CD8-positive, alpha-beta memory T cell (primary cell): ENCODE measurements at regions not wholly inside any gene's neighbourhood (a gene's known extent, or its start where the extent isn't known, plus 50 kb on each side); places are given as distances from the start of the nearest gene placed in this dataset.
"Not testable (repeated sequence)": the region's sequence is repeated elsewhere in the genome, so short reads cannot be mapped to it uniquely, and the experiment has no call there.

ENCODE experiments used
- CTCF ChIA-PET: fragments of 350-600 bp; sonication (Branson Sonifier 250); formaldehyde crosslinking; loops from one replicate; lab custom pipeline; 2021; ENCODE audit warnings: antibody characterized with exemption; lab: Charles Lee
- POLR2A ChIA-PET: fragments of 350-600 bp; sonication (Branson Sonifier 250); formaldehyde crosslinking; loops from one replicate; lab custom pipeline; 2021; ENCODE audit warnings: antibody characterized with exemption; lab: Charles Lee
- DNase-seq, 5 donors: peaks; one replicate each; pipeline versions ENCODE4 v3.0.0 to v3.0.0-alpha.2; 2020 to 2022; ENCODE audit warnings: mixed read lengths in 1 of 5
- H3K27ac ChIP-seq: one replicate; pipeline ENCODE4 v1.7.0; 2013; ENCODE audit warnings: low read depth, mild to moderate bottlenecking, low read length, moderate library complexity
- H3K27me3 ChIP-seq: 2 replicates; pipeline ENCODE4 v1.7.0; 2013; ENCODE audit warnings: low read length, mild to moderate bottlenecking; ENCODE audit not compliant: insufficient read depth, poor library complexity, severe bottlenecking
- H3K36me3 ChIP-seq: 2 replicates; pipeline ENCODE4 v1.7.0; 2013; ENCODE audit warnings: mild to moderate bottlenecking, low read length, moderate library complexity; ENCODE audit not compliant: insufficient read depth
- H3K4me1 ChIP-seq: 2 replicates; pipeline ENCODE4 v1.7.0; 2013; ENCODE audit warnings: mild to moderate bottlenecking, low read length, moderate library complexity; ENCODE audit not compliant: insufficient read depth
- H3K4me3 ChIP-seq: 2 replicates; pipeline ENCODE4 v1.7.0; 2013; ENCODE audit warnings: mild to moderate bottlenecking, low read length
- H3K9me3 ChIP-seq: 2 replicates; pipeline ENCODE4 v1.7.0; 2013; ENCODE audit warnings: mild to moderate bottlenecking, low read length
- H3K27ac Mint-ChIP-seq, 8 donors: one replicate each; pipeline ENCODE4 v1.8.0; 2020 to 2021; ENCODE audit warnings: mixed read lengths in 8 of 8, mild to moderate bottlenecking in 6 of 8, inconsistent platforms in 3 of 8, moderate library complexity in 3 of 8
- H3K27me3 Mint-ChIP-seq, 2 donors: one replicate each; pipeline ENCODE4 v1.8.0; 2020 to 2021; ENCODE audit warnings: mixed read lengths in 2 of 2, mild to moderate bottlenecking in 1 of 2, moderate library complexity in 1 of 2
- H3K36me3 Mint-ChIP-seq, 3 donors: one replicate each; pipeline ENCODE4 v1.8.0; 2020 to 2021; ENCODE audit warnings: mixed read lengths in 3 of 3, inconsistent platforms in 1 of 3, mild to moderate bottlenecking in 1 of 3
- H3K4me1 Mint-ChIP-seq, 3 donors: one replicate each; pipeline ENCODE4 v1.8.0; 2020 to 2021; ENCODE audit warnings: mixed read lengths in 3 of 3, inconsistent platforms in 1 of 3, mild to moderate bottlenecking in 1 of 3
- H3K4me3 Mint-ChIP-seq, 7 donors: one replicate each; pipeline ENCODE4 v1.8.0; 2020 to 2021; ENCODE audit warnings: mixed read lengths in 7 of 7, mild to moderate bottlenecking in 6 of 7, moderate library complexity in 4 of 7, inconsistent platforms in 2 of 7
- H3K9me3 Mint-ChIP-seq, 5 donors: one replicate each; pipeline ENCODE4 v1.8.0; 2020 to 2022; ENCODE audit warnings: mixed read lengths in 5 of 5, mild to moderate bottlenecking in 3 of 5, moderate library complexity in 2 of 5, inconsistent platforms in 1 of 5

DNA sequence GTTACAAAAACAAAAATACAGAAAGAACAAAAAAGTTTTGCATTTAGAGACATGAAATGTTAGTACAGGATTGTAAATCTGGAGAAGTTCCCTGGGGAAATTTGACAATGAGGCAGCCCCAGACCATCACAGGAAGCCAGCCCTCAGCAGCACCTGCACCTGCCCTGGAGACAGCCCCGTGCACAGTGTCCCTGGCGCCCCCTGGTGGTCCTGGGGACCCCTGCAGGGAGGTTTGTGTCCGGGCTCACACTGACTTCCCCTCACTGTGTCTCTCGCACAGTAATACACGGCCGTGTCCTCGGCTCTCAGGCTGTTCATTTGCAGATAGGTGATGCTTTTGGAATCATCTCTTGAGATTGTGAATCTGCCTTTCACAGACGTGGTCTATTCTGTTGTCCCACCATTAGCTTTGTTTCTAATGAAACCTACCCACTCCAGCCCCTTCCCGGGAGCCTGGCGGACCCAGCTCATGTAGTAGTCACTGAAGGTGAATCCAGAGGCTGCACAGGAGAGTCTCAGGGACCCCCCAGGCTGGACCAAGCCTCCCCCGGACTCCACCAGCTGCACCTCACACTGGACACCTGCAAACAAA is 1248.6 kb downstream of the TMEM121 start:
- H3K9me3 ChIP-seq, H3K4me1 ChIP-seq, POLR2A ChIA-PET, H3K9me3 Mint-ChIP-seq, H3K36me3 ChIP-seq, H3K27ac Mint-ChIP-seq, H3K36me3 Mint-ChIP-seq, H3K27me3 ChIP-seq, H3K27ac ChIP-seq, H3K4me3 Mint-ChIP-seq, H3K4me3 ChIP-seq: not testable (repeated sequence)
- Mint-ChIP-seq H3K27me3 (peaks cover 15 to 22% of the 10 kb centered on the region in 2 donors), H3K4me1 (peaks cover 13 to 16% (median 15%) of the 10 kb centered on the region in 3 donors)
- CTCF ChIA-PET = interaction anchor here (2.6 kb wide), 1 partner anchor 15 kb away, joined by 10 read pairs; no protein-coding TSS in a partner anchor
- peak; percentile 60 to 82 (median 68) for DNase-seq

DNA sequence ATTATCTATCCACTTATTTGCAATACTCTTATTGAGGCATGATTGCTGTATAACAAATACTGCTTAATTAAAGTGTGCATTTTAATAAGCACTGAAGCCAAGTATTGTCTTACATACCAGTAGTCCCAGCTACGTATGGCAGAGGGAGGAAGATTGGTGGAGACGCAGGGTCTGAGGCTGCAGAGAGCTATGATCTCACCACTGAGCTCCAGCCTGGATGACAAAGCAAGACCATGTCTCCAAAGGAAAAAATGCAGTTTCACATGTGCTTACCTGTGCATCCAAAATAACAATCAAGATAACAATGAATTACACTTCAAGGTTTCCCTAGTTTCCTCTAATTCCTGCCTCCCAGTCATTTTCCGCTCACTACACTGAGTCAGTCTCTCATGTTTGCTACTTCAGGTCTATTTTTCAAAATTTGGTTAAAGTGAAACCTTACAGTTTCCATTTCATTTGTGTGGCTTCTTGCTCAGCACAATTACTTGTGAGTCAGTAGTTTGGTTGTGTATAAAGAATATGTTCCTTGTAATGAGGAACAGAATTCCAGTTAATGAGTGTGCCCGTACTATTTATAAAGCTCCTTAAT is 1250.1 kb downstream of the TMEM121 start:
- Mint-ChIP-seq H3K36me3 (peaks cover 0 to 3% (median 0%) of the 10 kb centered on the region in 3 donors), H3K9me3 (peaks cover 0 to 9% (median 6%) of the 10 kb centered on the region in 5 donors), H3K27me3 (peaks cover 15 to 28% of the 10 kb centered on the region in 2 donors), H3K4me3 (no peak overlapping the region), H3K27ac (no peak overlapping the region), H3K4me1 (peaks cover 9 to 12% (median 9%) of the 10 kb centered on the region in 3 donors)
- Histone ChIP-seq H3K9me3 (no peaks in the 10 kb centered on the region), H3K36me3 (no peaks in the 10 kb centered on the region), H3K27ac (no peak overlapping the region), H3K4me1 (no peaks in the 10 kb centered on the region), H3K27me3 (no peaks in the 10 kb centered on the region), H3K4me3 (no peak overlapping the region)
- no peak for DNase-seq
- POLR2A ChIA-PET = no interaction called here
- CTCF ChIA-PET = interaction anchor here (1.1 to 2.6 kb wide), 3 partner anchors 14 to 96 kb away, joined by 3 to 10 read pairs (median 3); no protein-coding TSS in a partner anchor

GRCh38 chr14:106778986-106779385 is 1252.6 kb downstream of the TMEM121 start:
- Histone ChIP-seq H3K4me3 (no peak overlapping the region), H3K9me3 (no peaks in the 10 kb centered on the region), H3K4me1 (no peaks in the 10 kb centered on the region), H3K36me3 (no peaks in the 10 kb centered on the region), H3K27ac (no peak overlapping the region), H3K27me3 (no peaks in the 10 kb centered on the region)
- CTCF ChIA-PET = no interaction called here
- POLR2A ChIA-PET = no interaction called here
- H3K4me1 Mint-ChIP-seq = peaks cover 9 to 12% (median 9%) of the 10 kb centered on the region in 3 donors
- H3K27me3 Mint-ChIP-seq = peaks cover 15 to 32% of the 10 kb centered on the region in 2 donors
- no peak overlapping the region for H3K27ac Mint-ChIP-seq
- H3K36me3 Mint-ChIP-seq = peaks cover 0 to 3% (median 0%) of the 10 kb centered on the region in 3 donors
- DNase-seq = no peak
- peaks cover 0 to 9% (median 6%) of the 10 kb centered on the region in 5 donors for H3K9me3 Mint-ChIP-seq
- no peak overlapping the region for H3K4me3 Mint-ChIP-seq

- H3K9me3 Mint-ChIP-seq = no peaks in the 10 kb centered on the region
Observed at GRCh38 chr14:106786697-106787096, 1260.3 kb downstream of the TMEM121 start.

DNA sequence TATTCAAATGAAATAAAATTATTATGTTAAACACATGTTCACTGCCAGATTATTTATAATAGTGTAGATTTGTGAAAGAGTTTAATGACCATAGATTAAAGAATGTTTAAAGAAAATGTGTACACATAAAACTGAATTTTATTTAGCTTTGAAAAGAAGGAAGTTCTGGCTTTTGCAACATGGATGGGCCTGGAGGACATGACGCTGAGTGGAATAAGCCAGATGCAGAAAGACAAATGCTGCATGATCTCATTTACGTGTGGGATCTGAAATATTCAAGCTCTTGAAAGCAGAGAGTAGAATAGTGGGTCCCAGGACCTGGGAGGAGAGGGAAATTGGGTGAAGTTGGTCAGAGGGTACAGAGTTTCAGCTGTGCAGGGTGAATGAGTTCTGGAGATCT is 1261.2 kb downstream of the TMEM121 start:
- H3K4me1 ChIP-seq = peaks cover 4% of the 10 kb centered on the region
- no peak overlapping the region for H3K4me3 ChIP-seq
- H3K4me1 Mint-ChIP-seq = peaks cover 6 to 12% (median 11%) of the 10 kb centered on the region in 3 donors
- H3K36me3 ChIP-seq = no peaks in the 10 kb centered on the region
- H3K9me3 Mint-ChIP-seq = no peaks in the 10 kb centered on the region
- no peaks in the 10 kb centered on the region for H3K36me3 Mint-ChIP-seq
- H3K4me3 Mint-ChIP-seq = no peak overlapping the region
- no peak overlapping the region for H3K27ac ChIP-seq
- peaks cover 9 to 43% of the 10 kb centered on the region in 2 donors for H3K27me3 Mint-ChIP-seq
- H3K27ac Mint-ChIP-seq = peak overlapping the region in 1 of 8 donors; percentile 63
- POLR2A ChIA-PET = no interaction called here
- DNase-seq = no peak
- CTCF ChIA-PET = no interaction called here
- H3K9me3 ChIP-seq = no peaks in the 10 kb centered on the region
- no peaks in the 10 kb centered on the region for H3K27me3 ChIP-seq

More at GRCh38 chr14:106786697-106787096, 1260.3 kb downstream of the TMEM121 start:
- Mint-ChIP-seq H3K27me3 (peaks cover 9 to 46% of the 10 kb centered on the region in 2 donors), H3K36me3 (no peaks in the 10 kb centered on the region), H3K4me3 (no peak overlapping the region), H3K27ac (no peak overlapping the region), H3K4me1 (peaks cover 6 to 12% (median 11%) of the 10 kb centered on the region in 3 donors)
- no peaks in the 10 kb centered on the region for H3K9me3 ChIP-seq
- POLR2A ChIA-PET = no interaction called here
- no peaks in the 10 kb centered on the region for H3K27me3 ChIP-seq
- H3K4me1 ChIP-seq = peaks cover 4% of the 10 kb centered on the region
- H3K36me3 ChIP-seq = no peaks in the 10 kb centered on the region
- H3K27ac ChIP-seq = no peak overlapping the region
- no peak overlapping the region for H3K4me3 ChIP-seq
- DNase-seq = no peak
- CTCF ChIA-PET = no interaction called here

GRCh38 chr14:106788534-106788933 is 1262.2 kb downstream of the TMEM121 start:
- Mint-ChIP-seq H3K27me3 (peaks cover 10 to 43% of the 10 kb centered on the region in 2 donors), H3K27ac (no peak overlapping the region), H3K4me1 (peaks cover 6 to 12% (median 11%) of the 10 kb centered on the region in 3 donors), H3K9me3 (no peaks in the 10 kb centered on the region), H3K4me3 (no peak overlapping the region), H3K36me3 (no peaks in the 10 kb centered on the region)
- H3K27ac ChIP-seq = no peak overlapping the region
- no peaks in the 10 kb centered on the region for H3K36me3 ChIP-seq
- ChIA-PET CTCF (no interaction called here), POLR2A (no interaction called here)
- peaks cover 4% of the 10 kb centered on the region for H3K4me1 ChIP-seq
- no peak overlapping the region for H3K4me3 ChIP-seq
- no peak for DNase-seq
- H3K27me3 ChIP-seq = no peaks in the 10 kb centered on the region
- H3K9me3 ChIP-seq = no peaks in the 10 kb centered on the region

DNA sequence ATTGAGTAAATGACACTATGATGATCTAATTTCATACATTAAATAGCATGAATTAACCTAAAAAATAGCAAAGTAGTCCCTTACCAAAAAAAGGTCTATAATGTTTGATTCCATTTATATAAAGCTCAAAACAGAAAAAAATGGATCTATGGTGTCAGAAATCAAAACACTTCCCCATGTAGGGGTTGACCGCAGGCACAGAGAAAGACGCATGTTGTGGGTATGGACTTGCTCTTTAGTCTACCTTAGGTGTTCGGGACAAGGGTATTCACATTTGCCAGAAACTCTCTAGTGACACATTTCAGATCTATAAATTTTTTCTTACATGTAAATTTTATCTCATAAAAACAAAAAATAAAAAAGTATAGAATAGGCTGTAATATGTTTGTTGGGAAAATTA is 1262.9 kb downstream of the TMEM121 start:
- Histone ChIP-seq H3K36me3 (no peaks in the 10 kb centered on the region), H3K9me3 (no peaks in the 10 kb centered on the region), H3K4me1 (peaks cover 4% of the 10 kb centered on the region), H3K4me3 (no peak overlapping the region), H3K27me3 (no peaks in the 10 kb centered on the region), H3K27ac (no peak overlapping the region)
- Mint-ChIP-seq H3K9me3 (no peaks in the 10 kb centered on the region), H3K4me3 (no peak overlapping the region), H3K27me3 (peaks cover 10 to 45% of the 10 kb centered on the region in 2 donors), H3K4me1 (peaks cover 6 to 12% (median 11%) of the 10 kb centered on the region in 3 donors), H3K36me3 (no peaks in the 10 kb centered on the region), H3K27ac (peak overlapping the region in 1 of 8 donors; percentile 11)
- ChIA-PET CTCF (interaction anchor here (1.1 to 1.9 kb wide), 2 partner anchors 13 to 23 kb away, joined by 3 to 10 read pairs; no protein-coding TSS in a partner anchor), POLR2A (no interaction called here)
- DNase-seq = peak in 1 of 5 donors; percentile 12
